Skeletal muscle tissue (tissue), 3 donors: ENCODE measurements at regions not wholly inside any gene's neighbourhood (a gene's known extent, or its start where the extent isn't known, plus 50 kb on each side); places are given as distances from the start of the nearest gene placed in this dataset.
"Not testable (repeated sequence)": the region's sequence is repeated elsewhere in the genome, so short reads cannot be mapped to it uniquely, and the experiment has no call there.

Source experiments
- H3K27ac ChIP-seq: one replicate; pipeline ENCODE4 v1.7.0; 2013; ENCODE audit warnings: mild to moderate bottlenecking, low read depth, low read length, inconsistent platforms
- H3K27me3 ChIP-seq, 3 donors: one replicate each; pipeline ENCODE4 v1.7.0; 2013; ENCODE audit warnings: low read length in 3 of 3; ENCODE audit not compliant: control insufficient read depth in 3 of 3, insufficient read depth in 3 of 3
- H3K36me3 ChIP-seq, 3 donors: one replicate each; pipeline ENCODE4 v1.7.0; 2013; ENCODE audit warnings: low read length in 3 of 3; ENCODE audit not compliant: control insufficient read depth in 3 of 3, insufficient read depth in 3 of 3
- H3K4me1 ChIP-seq, 3 donors: one replicate each; pipeline ENCODE4 v1.7.0; 2013; ENCODE audit warnings: low read length in 3 of 3, mild to moderate bottlenecking in 3 of 3; ENCODE audit not compliant: control insufficient read depth in 3 of 3, insufficient read depth in 3 of 3
- H3K4me3 ChIP-seq, 3 donors: one replicate each; pipeline ENCODE4 v1.7.0; 2013; ENCODE audit warnings: low read length in 3 of 3
- H3K9ac ChIP-seq, 3 donors: one replicate each; pipeline ENCODE4 v1.7.0; 2013; ENCODE audit warnings: low read length in 3 of 3, mild to moderate bottlenecking in 3 of 3, moderate library complexity in 2 of 3, low read depth in 1 of 3
- H3K9me3 ChIP-seq, 3 donors: one replicate each; pipeline ENCODE4 v1.7.0; 2013; ENCODE audit warnings: low read length in 3 of 3; ENCODE audit not compliant: control insufficient read depth in 3 of 3
- donor health status: Osteomylitis.

DNA sequence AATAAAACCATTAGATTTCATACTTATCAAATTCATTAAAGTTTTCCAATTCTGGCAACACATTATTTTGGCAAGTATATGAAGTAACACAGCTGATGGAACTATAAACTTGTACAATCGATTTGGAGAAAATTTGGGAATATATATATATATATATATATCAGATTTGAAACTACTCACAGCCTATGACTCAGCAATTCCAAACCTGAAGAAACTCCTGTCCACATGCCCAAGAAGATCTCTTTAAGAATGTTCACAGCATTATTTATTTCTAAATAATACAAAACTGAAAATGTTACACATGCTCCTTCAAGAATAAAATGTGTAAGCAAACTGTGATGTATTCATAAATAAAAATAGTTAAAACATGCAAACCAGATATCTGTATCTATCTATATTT is 270.1 kb downstream of the TFAP2A start:
- H3K4me3 ChIP-seq: no peak overlapping the region
- H3K9ac ChIP-seq: no peak overlapping the region
- H3K27ac ChIP-seq: no peak overlapping the region
- H3K27me3 ChIP-seq: no peaks in the 10 kb centered on the region
- H3K36me3 ChIP-seq: no peaks in the 10 kb centered on the region
- no peaks in the 10 kb centered on the region for H3K9me3 ChIP-seq
- H3K4me1 ChIP-seq: no peaks in the 10 kb centered on the region

DNA sequence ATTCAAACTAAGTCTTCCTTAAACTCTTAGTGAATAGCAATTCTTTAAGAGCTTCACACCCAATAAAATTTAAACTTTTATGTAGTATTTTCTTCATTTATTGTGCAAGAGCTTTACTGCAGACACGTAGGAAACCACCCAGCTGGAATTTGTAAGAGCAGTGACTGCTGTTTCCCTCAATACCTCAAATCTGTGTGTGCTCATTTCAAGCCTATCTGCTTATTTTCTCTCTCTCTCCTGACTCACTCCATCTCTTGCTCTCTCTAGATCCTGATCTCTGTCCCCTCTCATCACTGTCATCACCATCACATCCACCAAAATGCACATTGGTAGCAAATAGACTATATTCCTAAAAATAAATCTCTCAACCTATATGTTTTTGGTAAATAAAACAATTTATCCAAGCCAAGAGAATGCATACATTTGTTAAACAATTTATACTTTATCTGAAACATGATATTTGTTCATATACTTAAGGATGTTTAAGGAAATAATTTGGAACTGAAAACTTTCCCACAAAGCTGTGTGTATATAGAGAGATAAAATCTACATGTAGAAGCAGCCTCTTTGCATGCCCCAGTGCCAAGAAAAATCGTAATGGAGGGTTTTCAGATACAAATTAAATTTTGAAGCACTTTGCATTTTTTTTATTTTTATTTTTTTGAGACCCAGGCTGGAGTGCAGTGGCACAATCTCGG is 273.0 kb downstream of the TFAP2A start:
- no peak overlapping the region for H3K4me3 ChIP-seq
- H3K27ac ChIP-seq: no peak overlapping the region
- H3K36me3 ChIP-seq: no peaks in the 10 kb centered on the region
- no peak overlapping the region for H3K9ac ChIP-seq
- no peaks in the 10 kb centered on the region for H3K4me1 ChIP-seq
- H3K9me3 ChIP-seq: no peaks in the 10 kb centered on the region
- no peaks in the 10 kb centered on the region for H3K27me3 ChIP-seq

DNA sequence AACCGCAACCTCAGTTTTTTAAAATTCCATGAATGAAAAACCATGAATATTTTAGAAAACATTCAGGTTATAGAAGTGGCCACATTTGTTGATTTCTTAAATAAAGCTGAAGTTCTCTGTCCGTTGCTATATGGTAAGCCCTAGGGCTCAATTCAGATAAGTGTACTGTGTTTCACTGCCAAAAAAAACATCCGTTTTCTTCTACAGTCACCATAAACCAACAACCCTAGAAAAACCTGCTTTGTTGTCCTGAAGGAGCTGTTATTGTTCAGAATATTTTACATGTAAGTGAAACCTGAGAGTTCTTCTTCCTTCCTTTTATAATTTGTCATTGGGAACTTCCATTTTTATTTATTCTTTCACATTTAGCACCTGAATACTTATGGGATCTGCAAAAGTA is 274.1 kb downstream of the TFAP2A start:
- Histone ChIP-seq H3K27me3 (no peaks in the 10 kb centered on the region), H3K9me3 (no peaks in the 10 kb centered on the region), H3K4me3 (no peak overlapping the region), H3K36me3 (no peaks in the 10 kb centered on the region), H3K4me1 (no peaks in the 10 kb centered on the region), H3K27ac (no peak overlapping the region), H3K9ac (no peak overlapping the region)

DNA sequence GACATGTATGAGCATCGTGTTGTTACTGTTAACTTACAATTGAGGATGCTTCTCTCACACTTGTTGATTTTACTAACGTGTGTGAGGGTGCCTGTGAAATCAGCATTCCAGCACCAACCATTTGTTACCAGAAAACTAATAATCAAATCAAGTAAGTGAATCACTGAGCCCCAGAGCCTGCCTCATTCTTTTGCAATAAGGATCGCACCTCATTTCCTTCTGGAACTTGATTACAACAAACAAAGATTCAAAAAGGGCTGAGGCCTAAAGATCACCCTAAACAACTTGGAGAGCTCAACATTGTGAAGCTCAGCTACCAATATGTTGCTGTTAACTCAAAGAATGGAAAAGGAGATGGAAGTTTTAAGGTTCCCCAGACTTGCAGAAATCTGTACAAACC is 274.7 kb downstream of the TFAP2A start:
- Histone ChIP-seq H3K4me1 (no peaks in the 10 kb centered on the region), H3K4me3 (no peak overlapping the region), H3K27me3 (no peaks in the 10 kb centered on the region), H3K9ac (no peak overlapping the region), H3K27ac (no peak overlapping the region), H3K36me3 (no peaks in the 10 kb centered on the region), H3K9me3 (no peaks in the 10 kb centered on the region)

DNA sequence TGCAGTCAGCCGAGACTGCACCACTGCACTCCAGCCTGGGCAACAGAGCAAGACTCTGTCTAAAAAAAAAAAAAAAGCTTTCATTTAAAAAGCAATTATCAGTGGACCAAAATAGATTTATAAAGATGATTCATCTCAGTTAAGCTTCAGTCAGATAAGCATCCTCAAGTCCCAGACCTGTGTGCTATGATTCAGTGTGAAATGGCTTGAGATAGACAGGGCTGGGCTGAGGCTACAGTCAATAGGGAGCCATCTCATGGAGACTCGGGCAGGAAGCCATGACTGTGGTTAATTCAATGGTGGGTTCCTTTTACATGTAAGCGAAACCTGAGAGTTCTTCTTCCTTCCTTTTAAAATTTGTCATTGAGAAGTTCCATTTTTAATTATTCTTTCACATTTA is 276.0 kb downstream of the TFAP2A start:
- H3K27ac ChIP-seq: no peak overlapping the region
- no peaks in the 10 kb centered on the region for H3K27me3 ChIP-seq
- H3K9ac ChIP-seq: no peak overlapping the region
- H3K9me3 ChIP-seq: no peaks in the 10 kb centered on the region
- no peaks in the 10 kb centered on the region for H3K36me3 ChIP-seq
- H3K4me3 ChIP-seq: no peak overlapping the region
- no peaks in the 10 kb centered on the region for H3K4me1 ChIP-seq

DNA sequence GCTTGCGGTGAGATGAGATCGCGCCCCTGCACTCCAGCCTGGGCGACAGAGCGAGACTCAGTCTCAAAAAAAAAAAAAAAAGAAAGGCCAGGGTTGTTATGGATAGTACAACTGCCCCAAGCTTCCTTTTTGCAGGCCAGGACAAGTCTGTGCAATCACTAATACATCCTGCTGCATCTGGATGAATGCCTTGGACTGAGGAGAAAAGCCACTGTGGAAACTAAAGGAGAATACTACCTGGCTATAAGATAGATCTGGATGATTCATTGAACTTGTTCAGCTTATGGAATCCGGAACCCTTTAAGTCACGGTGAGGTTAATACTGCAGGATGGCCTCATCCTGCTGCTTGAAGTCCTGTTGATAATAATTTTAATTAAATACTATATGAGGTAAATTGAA is 278.2 kb downstream of the TFAP2A start:
- H3K4me1 ChIP-seq: no peaks in the 10 kb centered on the region
- no peak overlapping the region for H3K9ac ChIP-seq
- no peaks in the 10 kb centered on the region for H3K9me3 ChIP-seq
- H3K4me3 ChIP-seq: no peak overlapping the region
- no peak overlapping the region for H3K27ac ChIP-seq
- no peaks in the 10 kb centered on the region for H3K36me3 ChIP-seq
- H3K27me3 ChIP-seq: no peaks in the 10 kb centered on the region

DNA sequence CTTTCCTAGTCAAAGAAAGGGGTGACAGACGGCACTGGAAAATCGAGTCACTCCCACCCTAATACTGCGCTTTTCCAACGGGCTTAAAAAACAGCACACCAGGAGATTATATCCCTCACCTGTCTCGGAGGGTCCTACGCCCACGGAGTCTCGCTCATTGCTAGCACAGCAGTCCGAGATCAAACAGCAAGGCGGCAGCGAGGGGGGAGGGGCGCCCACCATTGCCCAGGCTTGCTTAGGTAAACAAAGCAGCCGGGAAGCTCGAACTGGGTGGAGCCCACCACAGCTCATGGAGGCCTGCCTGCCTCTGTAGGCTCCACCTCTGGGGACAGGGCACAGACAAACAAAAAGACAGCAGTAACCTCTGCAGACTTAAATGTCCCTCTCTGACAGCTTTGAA is 280.7 kb downstream of the TFAP2A start:
- not testable (repeated sequence) for H3K27me3 ChIP-seq, H3K4me3 ChIP-seq, H3K9ac ChIP-seq, H3K27ac ChIP-seq, H3K36me3 ChIP-seq, H3K9me3 ChIP-seq, H3K4me1 ChIP-seq

DNA sequence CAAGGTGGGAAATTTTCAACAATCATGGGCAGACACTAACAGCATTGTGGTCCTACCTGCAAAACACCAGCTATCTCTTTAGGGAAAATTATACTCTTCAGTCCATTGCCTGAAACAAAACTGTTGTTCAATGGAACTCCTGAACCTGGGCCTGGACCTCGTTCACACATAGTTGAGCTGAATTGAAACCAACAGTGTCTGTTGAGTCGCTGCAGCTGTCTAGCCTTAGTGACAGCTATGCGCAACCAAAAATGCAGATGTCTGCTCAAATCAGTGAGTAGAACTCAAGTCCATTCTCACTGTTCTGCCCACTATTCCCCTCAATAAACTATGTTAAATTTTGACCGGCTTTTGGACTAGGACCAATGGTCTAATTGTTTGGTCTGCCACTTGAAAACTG is 286.2 kb downstream of the TFAP2A start:
- Histone ChIP-seq H3K9me3 (peaks cover 0 to 3% (median 0%) of the 10 kb centered on the region in 3 donors), H3K36me3 (no peaks in the 10 kb centered on the region), H3K27me3 (no peaks in the 10 kb centered on the region), H3K9ac (no peak overlapping the region), H3K4me1 (no peaks in the 10 kb centered on the region), H3K4me3 (no peak overlapping the region), H3K27ac (no peak overlapping the region)

DNA sequence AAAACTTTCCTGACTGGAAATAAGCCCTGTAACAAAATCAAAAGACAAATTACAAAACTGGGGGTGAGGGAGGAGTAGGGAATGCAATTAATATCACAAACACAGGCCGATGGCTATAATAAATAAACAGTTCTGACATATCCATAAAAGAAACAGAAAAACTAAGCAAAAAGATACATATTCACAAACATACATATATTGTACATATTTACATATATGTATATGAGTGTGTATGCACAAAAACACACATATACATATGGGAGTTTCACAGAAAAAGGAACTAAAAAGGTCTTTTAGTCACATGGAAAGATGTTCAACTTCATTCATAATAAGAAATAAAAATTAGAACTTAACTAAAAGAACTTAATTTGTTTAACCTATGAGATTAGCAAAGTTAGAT is 292.7 kb downstream of the TFAP2A start:
- no peak overlapping the region for H3K27ac ChIP-seq
- H3K4me3 ChIP-seq: no peak overlapping the region
- H3K9me3 ChIP-seq: peaks cover 0 to 3% (median 2%) of the 10 kb centered on the region in 3 donors
- no peaks in the 10 kb centered on the region for H3K27me3 ChIP-seq
- H3K4me1 ChIP-seq: no peaks in the 10 kb centered on the region
- no peaks in the 10 kb centered on the region for H3K36me3 ChIP-seq
- H3K9ac ChIP-seq: no peak overlapping the region

DNA sequence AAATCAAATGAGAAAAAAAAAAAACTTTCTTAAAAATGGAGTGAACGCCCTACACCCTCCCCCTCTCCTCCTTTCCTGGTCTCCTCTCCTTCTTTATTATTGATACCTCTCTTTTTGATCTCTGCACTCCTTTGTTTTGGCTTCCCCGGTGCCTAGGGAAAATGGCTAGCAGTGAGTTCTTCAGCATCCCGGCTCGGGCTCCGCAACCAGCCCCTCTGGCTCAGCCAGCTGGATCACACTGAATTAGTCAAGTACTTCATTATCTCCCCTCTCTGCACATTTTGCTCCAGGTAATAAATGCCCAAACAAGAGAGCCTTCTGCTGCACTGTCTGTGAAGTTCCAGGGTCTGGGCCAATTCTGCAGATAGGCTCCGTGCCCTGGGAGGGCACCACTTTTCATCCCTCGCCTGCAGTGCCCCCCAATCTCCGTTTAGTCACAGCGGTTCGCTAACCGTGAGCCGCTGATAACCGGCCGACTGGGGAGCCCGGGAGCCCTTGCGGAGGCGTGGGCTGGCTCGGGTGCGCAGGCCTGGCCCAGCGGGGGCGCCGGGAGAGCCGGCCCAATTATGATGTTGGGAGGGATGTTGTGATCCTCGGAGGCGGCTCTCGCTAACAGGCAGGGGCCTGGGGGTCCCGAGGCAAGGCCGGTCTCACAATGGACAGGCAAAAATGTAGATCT is 301.9 kb downstream of the TFAP2A start:
- H3K27me3 ChIP-seq: peaks cover 0 to 9% (median 4%) of the 10 kb centered on the region in 3 donors
- H3K4me1 ChIP-seq: no peaks in the 10 kb centered on the region
- no peak overlapping the region for H3K4me3 ChIP-seq
- H3K27ac ChIP-seq: no peak overlapping the region
- no peaks in the 10 kb centered on the region for H3K36me3 ChIP-seq
- H3K9me3 ChIP-seq: no peaks in the 10 kb centered on the region
- no peak overlapping the region for H3K9ac ChIP-seq
